HAP-1 (cell line): ENCODE measurements at regions not wholly inside any gene's neighbourhood (a gene's known extent, or its start where the extent isn't known, plus 50 kb on each side); places are given as distances from the start of the nearest gene placed in this dataset.
A peak's percentile ranks its signal among the peaks of the same experiment; 100 is the strongest.
"Not testable (repeated sequence)": the region's sequence is repeated elsewhere in the genome, so short reads cannot be mapped to it uniquely, and the experiment has no call there.

ENCODE experiments used
- DNase-seq, 2 experiments: peaks; one replicate each; pipeline ENCODE4 v3.0.0-alpha.2; 2016 to 2020; ENCODE audit warnings: low spot score in 2 of 2
- H3K27me3 ChIP-seq: fragments of 250-450 bp; sonication (Bioruptor Pico); 2 replicates; pipeline ENCODE4 v1.5.1; 2020; ENCODE audit warnings: low read depth, mild to moderate bottlenecking, moderate library complexity
- H3K36me3 ChIP-seq: fragments of 250-450 bp; sonication (Bioruptor Pico); replicated peaks from 2 replicates; pipeline ENCODE4 v1.5.1; 2020; ENCODE audit warnings: mild to moderate bottlenecking
- H3K4me1 ChIP-seq: fragments of 250-450 bp; sonication (Bioruptor Pico); 2 replicates; pipeline ENCODE4 v1.5.1; 2020; ENCODE audit warnings: mild to moderate bottlenecking
- H3K4me3 ChIP-seq: fragments of 250-450 bp; sonication (Bioruptor Pico); 2 replicates; pipeline ENCODE4 v1.5.1; 2020; ENCODE audit warnings: mild to moderate bottlenecking, moderate library complexity
- H3K9me3 ChIP-seq: fragments of 250-450 bp; sonication (Bioruptor Pico); 2 replicates; pipeline ENCODE4 v1.5.1; 2020; ENCODE audit warnings: mild to moderate bottlenecking, moderate library complexity
- in situ Hi-C: fragments of 300-500 bp; cut with MboI; formaldehyde crosslinking; loops from 3 replicates; pipeline ENCODE4 v1.14.3; 2020; ENCODE audit warnings: low sequenced_read_pairs, inconsistent platforms, mixed read lengths

DNA sequence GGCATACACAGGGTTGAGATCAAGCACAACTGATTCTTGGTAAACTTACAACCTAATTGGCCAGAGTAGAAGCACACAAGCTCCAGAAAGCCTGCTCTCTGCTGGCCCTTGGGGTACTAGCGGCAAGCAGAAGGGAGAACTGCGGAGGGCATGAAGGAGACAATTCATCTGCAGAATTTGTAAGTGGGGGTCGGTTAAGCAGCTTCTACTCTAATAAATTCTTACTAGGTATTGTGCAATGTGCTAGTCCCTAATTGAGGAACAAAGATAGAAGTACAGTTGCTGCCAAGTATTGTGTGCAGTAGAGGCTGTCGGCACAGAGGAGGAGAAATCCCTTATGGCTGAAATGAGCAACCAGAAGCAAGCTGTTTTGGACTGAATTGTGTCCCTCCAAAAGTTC lies 91.2 kb upstream of the VEPH1 start:
- no peak for DNase-seq
- Histone ChIP-seq H3K27me3 (peaks cover 7% of the 10 kb centered on the region), H3K36me3 (no peaks in the 10 kb centered on the region), H3K4me3 (no peak overlapping the region), H3K4me1 (no peaks in the 10 kb centered on the region), H3K9me3 (no peaks in the 10 kb centered on the region)
- in situ Hi-C loops = no loop called here

- in situ Hi-C loops = no loop called here
- Histone ChIP-seq H3K9me3 (no peaks in the 10 kb centered on the region), H3K36me3 (no peaks in the 10 kb centered on the region), H3K4me1 (no peaks in the 10 kb centered on the region), H3K27me3 (peaks cover 7% of the 10 kb centered on the region), H3K4me3 (no peak overlapping the region)
- no peak for DNase-seq
Observed at GRCh38 chr3:157592769-157593168, 89.6 kb upstream of the VEPH1 start.

DNA sequence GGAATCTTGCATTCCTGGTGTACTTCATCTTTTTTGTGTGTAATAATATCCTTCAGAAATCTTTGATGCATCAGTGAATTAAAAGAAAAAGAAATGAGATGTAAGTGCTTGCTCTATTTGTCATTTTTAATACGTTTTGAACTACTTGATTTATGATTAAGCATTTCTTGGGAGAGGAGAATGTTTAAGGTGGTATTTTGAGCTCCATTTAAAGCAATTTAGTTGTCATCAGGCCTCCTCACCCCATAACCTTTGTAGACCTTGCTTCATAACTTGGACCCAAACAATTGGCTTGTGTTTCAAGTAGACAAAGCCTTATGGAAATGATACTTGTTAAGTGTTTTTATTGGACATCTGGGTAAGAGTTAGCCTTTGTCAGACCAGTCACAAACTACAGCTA lies 87.1 kb upstream of the VEPH1 start:
- H3K9me3 ChIP-seq = no peaks in the 10 kb centered on the region
- peaks cover 7% of the 10 kb centered on the region for H3K27me3 ChIP-seq
- no peaks in the 10 kb centered on the region for H3K4me1 ChIP-seq
- peak in 1 of 2 experiments; percentile 14 for DNase-seq
- in situ Hi-C loops = no loop called here
- H3K4me3 ChIP-seq = no peak overlapping the region
- H3K36me3 ChIP-seq = no peaks in the 10 kb centered on the region

- H3K4me3 ChIP-seq = no peak overlapping the region
- in situ Hi-C loops = no loop called here
- H3K4me1 ChIP-seq = no peaks in the 10 kb centered on the region
- no peak for DNase-seq
- H3K27me3 ChIP-seq = peaks cover 7% of the 10 kb centered on the region; the same call in 1 of the 2 replicates
- no peaks in the 10 kb centered on the region for H3K9me3 ChIP-seq
- no peaks in the 10 kb centered on the region for H3K36me3 ChIP-seq
Observed at GRCh38 chr3:157589211-157589610, 86.0 kb upstream of the VEPH1 start.

DNA sequence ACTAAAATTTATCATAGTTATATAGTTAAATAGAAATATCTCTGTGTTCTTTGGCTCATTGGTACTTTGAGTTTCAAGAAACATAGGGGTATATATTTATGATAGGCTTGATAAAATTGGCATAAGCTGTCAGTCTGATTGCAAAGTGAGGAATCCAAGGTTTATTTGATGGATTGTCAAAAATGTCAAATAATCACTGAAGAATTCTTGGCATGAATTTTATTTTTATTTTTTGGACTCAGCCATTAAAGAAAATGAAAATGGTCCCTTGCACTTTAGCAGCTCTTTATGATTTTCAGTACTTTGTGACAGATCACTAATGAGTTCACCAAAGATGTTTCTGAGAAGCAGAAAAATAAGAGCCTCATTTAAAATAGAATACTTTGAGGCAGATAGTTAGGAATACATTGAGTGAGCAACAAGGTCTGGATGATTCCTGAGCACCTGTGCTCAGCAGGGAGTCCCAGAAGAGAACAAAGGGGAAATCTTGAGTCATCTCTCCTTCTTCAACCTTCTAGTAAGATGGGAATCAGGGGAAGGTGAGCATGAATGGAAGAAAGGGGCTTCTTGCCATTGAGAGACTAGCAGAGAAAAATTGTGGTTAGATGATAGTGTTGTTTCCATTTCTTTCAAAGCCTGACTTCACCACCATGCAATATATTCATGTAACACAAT lies 85.3 kb upstream of the VEPH1 start:
- in situ Hi-C loops = no loop called here
- no peak for DNase-seq
- H3K4me1 ChIP-seq = no peaks in the 10 kb centered on the region
- no peaks in the 10 kb centered on the region for H3K9me3 ChIP-seq
- H3K4me3 ChIP-seq = no peak overlapping the region
- H3K27me3 ChIP-seq = peaks cover 2% of the 10 kb centered on the region; the same call in 1 of the 2 replicates
- no peaks in the 10 kb centered on the region for H3K36me3 ChIP-seq

- no peak for DNase-seq
Observed at GRCh38 chr3:157586293-157586692, 83.1 kb upstream of the VEPH1 start.

DNA sequence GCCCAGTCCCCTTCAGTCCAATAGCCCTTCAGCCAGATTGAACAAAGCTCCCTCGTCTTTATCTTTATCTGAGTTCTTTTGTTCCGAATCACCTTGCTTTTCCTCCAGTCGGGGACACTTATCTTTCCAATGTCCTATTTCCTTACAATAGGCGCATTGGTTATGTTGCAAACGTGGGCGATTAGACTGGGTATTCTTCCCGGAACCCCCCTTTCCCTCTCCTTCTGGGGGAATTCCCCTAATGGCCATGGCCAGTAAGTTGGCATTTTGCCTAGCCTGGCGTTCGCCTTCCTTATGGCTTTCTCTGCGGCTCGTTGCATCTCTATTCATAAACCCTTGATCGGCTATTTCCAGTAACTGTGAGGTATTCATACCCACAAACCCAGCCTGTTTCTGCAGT lies 82.2 kb upstream of the VEPH1 start:
- in situ Hi-C loops = no loop called here
- Histone ChIP-seq H3K4me1 (no peaks in the 10 kb centered on the region), H3K9me3 (no peaks in the 10 kb centered on the region), H3K4me3 (no peak overlapping the region), H3K27me3 (no peaks in the 10 kb centered on the region), H3K36me3 (no peaks in the 10 kb centered on the region)
- DNase-seq = no peak

More at GRCh38 chr3:157586293-157586692, 83.1 kb upstream of the VEPH1 start:
- no peak overlapping the region for H3K4me3 ChIP-seq
- in situ Hi-C loops = no loop called here
- H3K36me3 ChIP-seq = no peaks in the 10 kb centered on the region
- H3K9me3 ChIP-seq = no peaks in the 10 kb centered on the region
- no peaks in the 10 kb centered on the region for H3K27me3 ChIP-seq
- no peaks in the 10 kb centered on the region for H3K4me1 ChIP-seq

DNA sequence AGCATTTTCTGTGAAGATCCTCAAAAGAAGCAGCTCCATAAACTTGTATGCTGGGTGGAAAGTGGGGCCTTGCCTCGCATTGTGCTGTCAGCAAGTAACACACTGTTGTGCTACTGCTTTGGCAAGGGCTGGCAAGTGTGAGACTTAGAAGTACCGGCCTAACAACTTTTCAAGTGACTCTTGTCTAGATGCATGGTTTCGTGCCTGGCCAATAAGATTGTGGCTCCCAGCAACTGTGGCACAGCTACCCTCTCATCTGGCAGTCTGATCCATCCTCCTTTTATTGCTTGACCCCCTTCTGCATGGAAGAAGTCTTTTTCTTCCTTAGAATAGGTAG lies 79.4 kb upstream of the VEPH1 start:
- Histone ChIP-seq H3K27me3 (no peaks in the 10 kb centered on the region), H3K9me3 (no peaks in the 10 kb centered on the region), H3K4me3 (no peak overlapping the region), H3K36me3 (no peaks in the 10 kb centered on the region), H3K4me1 (no peaks in the 10 kb centered on the region)
- in situ Hi-C loops = no loop called here
- DNase-seq = no peak

DNA sequence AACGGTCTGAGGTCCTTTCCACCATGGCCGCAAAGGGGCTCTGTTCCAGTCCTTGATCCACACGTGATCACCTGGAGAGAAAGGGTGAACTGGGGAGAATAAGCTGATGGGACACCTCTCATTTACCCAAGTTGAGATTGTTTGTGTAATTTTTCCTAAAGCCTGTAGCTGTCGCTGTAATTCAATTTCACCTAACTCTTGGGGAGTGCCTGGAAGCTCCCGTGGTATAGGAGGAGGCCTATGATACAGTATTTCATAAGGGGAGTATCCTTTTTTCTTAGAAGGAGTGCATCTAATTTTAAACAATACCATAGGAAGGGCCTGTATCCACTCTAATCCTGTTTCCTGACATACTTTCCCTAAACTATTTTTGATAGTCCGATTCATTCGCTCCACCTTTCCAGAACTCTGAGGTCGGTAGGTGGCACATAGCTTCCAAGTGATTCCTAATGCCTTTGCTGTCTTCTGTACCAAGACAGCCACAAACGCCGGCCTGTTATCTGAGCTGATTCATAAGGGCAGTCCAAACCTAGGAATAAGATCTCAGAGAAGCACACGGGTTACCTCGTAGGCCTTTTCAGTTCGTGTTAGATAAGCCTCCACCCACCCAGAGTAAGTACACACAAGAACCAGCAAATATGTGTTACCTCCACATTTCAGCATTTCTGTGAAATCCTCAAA lies 78.9 kb upstream of the VEPH1 start:
- H3K4me1 ChIP-seq, H3K9me3 ChIP-seq, in situ Hi-C loops, DNase-seq, H3K36me3 ChIP-seq, H3K27me3 ChIP-seq, H3K4me3 ChIP-seq: not testable (repeated sequence)

- Histone ChIP-seq H3K27me3 (peaks cover under 1% of the 10 kb centered on the region; the same call in 1 of the 2 replicates), H3K9me3 (no peaks in the 10 kb centered on the region), H3K4me3 (no peak overlapping the region), H3K4me1 (no peaks in the 10 kb centered on the region), H3K36me3 (no peaks in the 10 kb centered on the region)
- in situ Hi-C loops = no loop called here
- no peak for DNase-seq
Observed at GRCh38 chr3:157581371-157581770, 78.2 kb upstream of the VEPH1 start.

- in situ Hi-C loops = no loop called here
- no peak overlapping the region for H3K4me3 ChIP-seq
- H3K27me3 ChIP-seq = peaks cover 2% of the 10 kb centered on the region; the same call in 1 of the 2 replicates
- no peak for DNase-seq
- H3K4me1 ChIP-seq = no peaks in the 10 kb centered on the region
- no peaks in the 10 kb centered on the region for H3K9me3 ChIP-seq
- H3K36me3 ChIP-seq = no peaks in the 10 kb centered on the region
Observed at GRCh38 chr3:157578181-157578580, 75.0 kb upstream of the VEPH1 start.

GRCh38 chr3:157574531-157574930 lies 71.3 kb upstream of the VEPH1 start:
- H3K4me3 ChIP-seq = no peak overlapping the region
- no peaks in the 10 kb centered on the region for H3K4me1 ChIP-seq
- no peaks in the 10 kb centered on the region for H3K9me3 ChIP-seq
- no peak for DNase-seq
- in situ Hi-C loops = no loop called here
- no peaks in the 10 kb centered on the region for H3K36me3 ChIP-seq
- peaks cover 6% of the 10 kb centered on the region; the same call in 1 of the 2 replicates for H3K27me3 ChIP-seq

GRCh38 chr3:157573780-157574378 lies 70.7 kb upstream of the VEPH1 start:
- in situ Hi-C loops = no loop called here
- no peaks in the 10 kb centered on the region for H3K9me3 ChIP-seq
- DNase-seq = no peak
- no peaks in the 10 kb centered on the region for H3K4me1 ChIP-seq
- no peaks in the 10 kb centered on the region for H3K36me3 ChIP-seq
- no peak overlapping the region for H3K4me3 ChIP-seq
- H3K27me3 ChIP-seq = peaks cover 6% of the 10 kb centered on the region; the same call in 1 of the 2 replicates

DNA sequence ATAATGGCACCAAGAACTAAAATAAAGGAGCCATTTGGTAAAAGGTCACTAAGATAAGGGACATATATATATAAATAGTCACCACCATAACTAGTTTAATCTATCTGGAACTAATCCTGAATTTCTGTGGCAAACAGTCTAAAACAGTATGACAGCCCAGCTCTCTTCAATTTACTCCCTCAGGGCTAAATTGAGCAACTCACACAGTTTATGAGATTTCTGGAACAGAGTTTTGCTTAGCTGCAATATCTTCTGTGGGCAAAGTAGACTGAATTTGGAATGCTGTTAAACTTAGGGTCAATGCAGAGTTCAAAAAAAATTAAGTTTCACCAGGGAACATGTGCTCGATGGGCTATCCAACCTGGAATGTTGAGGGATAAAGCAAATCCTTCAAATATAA lies 70.1 kb upstream of the VEPH1 start:
- DNase-seq = no peak
- in situ Hi-C loops = no loop called here
- H3K27me3 ChIP-seq = peaks cover 6% of the 10 kb centered on the region; the same call in 1 of the 2 replicates

More for the DNA sequence above, 70.1 kb upstream of the VEPH1 start:
- Histone ChIP-seq H3K4me3 (no peak overlapping the region), H3K36me3 (no peaks in the 10 kb centered on the region), H3K4me1 (no peaks in the 10 kb centered on the region), H3K9me3 (no peaks in the 10 kb centered on the region)
